ENCODE measurements at regions not wholly inside any gene's neighbourhood (a gene's known extent, or its start where the extent isn't known, plus 50 kb on each side); places are given as distances from the start of the nearest gene placed in this dataset.
"Not testable (repeated sequence)": the region's sequence is repeated elsewhere in the genome, so short reads cannot be mapped to it uniquely, and the experiment has no call there.

- not testable (repeated sequence) for TF ChIP-seq POLR2A (IDR thresholded peaks at IDR 0.05; ENCODE audit: low read length); GATA1 (IDR thresholded peaks at IDR 0.05; ENCODE audit: low read depth, low read length)
Observed at GRCh38 chr2:87543797-87544196, 204.1 kb upstream of the PLGLB2 start.
